Pancreas (tissue), 10 donors: ENCODE measurements at regions not wholly inside any gene's neighbourhood (a gene's known extent, or its start where the extent isn't known, plus 50 kb on each side); places are given as distances from the start of the nearest gene placed in this dataset.

Experiments
- ATAC-seq, 4 donors: fragments of 200-7000 bp; cut with Tn5 transposase; one replicate each; pipeline versions ENCODE4 v1.8.0 to v1.9.1; 2020; ENCODE audit warnings: mild to moderate bottlenecking in 4 of 4, moderate library complexity in 4 of 4
- DNase-seq, 6 donors: peaks; one replicate each; pipeline ENCODE4 v3.0.0-alpha.2; 2020
- FAIRE-seq: peaks from 2 replicates; lab custom pipeline; 2012; peaks lifted over from hg19 to GRCh38; lab: Jason Lieb, UNC
- H3K27ac ChIP-seq, 4 donors: fragments of 200-600 bp; sonication (generic); 1 replicate in 3 of 4; 2 replicates in 1 of 4; pipeline versions ENCODE4 v1.5.0 to v1.8.0; 2020
- H3K27me3 ChIP-seq, 4 donors: fragments of 200-600 bp; one replicate each; pipeline ENCODE4 v1.8.0; 2021
- H3K36me3 ChIP-seq, 3 donors: fragments of 200-600 bp; sonication (generic) in 1 of 3; one replicate each; pipeline versions ENCODE4 v1.5.0 to v1.8.0; 2020 to 2021
- H3K4me1 ChIP-seq, 3 donors: fragments of 200-600 bp; one replicate each; pipeline ENCODE4 v1.8.0; 2021
- H3K4me3 ChIP-seq, 4 donors: fragments of 200-600 bp; sonication (generic) in 2 of 4; one replicate each; pipeline versions ENCODE4 v1.5.0 to v1.8.0; 2020 to 2021
- H3K9me3 ChIP-seq, 4 donors: fragments of 200-600 bp; one replicate each; pipeline ENCODE4 v1.8.0; 2021
- WGBS, 2 donors: extraction: QIAGEN DNeasy Blood & Tissue Kit; methylation state at CpG; one replicate each; pipeline ENCODE4 v1.1.7; 2013; 5-methylcytosine and 5-hydroxymethylcytosine counted together
- intact Hi-C, 3 donors: fragments of 100-400 bp; cut with DNase I; formaldehyde crosslinking; loops; one replicate each; pipeline versions ENCODE4 v1.11.1 to v1.14.2; 2022
- TF ChIP-seq, protein P1 (sequence below), 4 donors: fragments of 200-600 bp; sonication (generic) in 3 of 4; IDR thresholded peaks; one replicate each; pipeline versions ENCODE4 v1.5.0 to v1.8.0; 2021; ENCODE audit warnings: antibody characterized with exemption in 4 of 4
- donor health status: healthy with polysubstance abuse.
- donor health status: DM: no; HTN: no; CAD: no; lungs with moderate emphysema.
- donor health status: DM: no; HTN: no; CAD: no.
- donor health status: control.
- donor health status: control.
- donor health status: Bipolar disorder and iron deficiency.
- donor health status: DM: yes; HTN: yes; CAD: no.
- donor health status: DM: no; HTN: no; CAD: no.
- donor health status: DM: no; HTN: no; CAD: no.
- donor health status: DM: yes; HTN: yes; CAD: no.

DNA sequence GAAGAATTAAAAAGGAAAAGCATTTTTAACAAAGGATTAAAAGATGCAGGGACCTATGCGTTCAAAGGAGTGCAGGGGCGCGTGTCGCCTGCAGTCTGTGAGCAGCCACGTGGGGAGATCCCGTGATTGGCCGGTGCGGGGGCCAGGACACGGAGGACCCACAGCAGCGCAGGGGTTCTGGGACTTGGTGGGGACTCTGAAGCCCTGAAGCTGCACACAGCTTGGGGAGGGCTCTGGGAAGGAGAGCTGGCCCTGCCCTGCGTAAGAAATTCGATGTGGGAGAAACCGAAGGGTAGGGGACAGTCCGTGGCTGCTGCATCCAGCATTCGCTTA, 268.1 kb downstream of the KLF6 start:
- H3K27me3 ChIP-seq = no peaks in the 10 kb centered on the region
- TF ChIP-seq, protein P1, sequence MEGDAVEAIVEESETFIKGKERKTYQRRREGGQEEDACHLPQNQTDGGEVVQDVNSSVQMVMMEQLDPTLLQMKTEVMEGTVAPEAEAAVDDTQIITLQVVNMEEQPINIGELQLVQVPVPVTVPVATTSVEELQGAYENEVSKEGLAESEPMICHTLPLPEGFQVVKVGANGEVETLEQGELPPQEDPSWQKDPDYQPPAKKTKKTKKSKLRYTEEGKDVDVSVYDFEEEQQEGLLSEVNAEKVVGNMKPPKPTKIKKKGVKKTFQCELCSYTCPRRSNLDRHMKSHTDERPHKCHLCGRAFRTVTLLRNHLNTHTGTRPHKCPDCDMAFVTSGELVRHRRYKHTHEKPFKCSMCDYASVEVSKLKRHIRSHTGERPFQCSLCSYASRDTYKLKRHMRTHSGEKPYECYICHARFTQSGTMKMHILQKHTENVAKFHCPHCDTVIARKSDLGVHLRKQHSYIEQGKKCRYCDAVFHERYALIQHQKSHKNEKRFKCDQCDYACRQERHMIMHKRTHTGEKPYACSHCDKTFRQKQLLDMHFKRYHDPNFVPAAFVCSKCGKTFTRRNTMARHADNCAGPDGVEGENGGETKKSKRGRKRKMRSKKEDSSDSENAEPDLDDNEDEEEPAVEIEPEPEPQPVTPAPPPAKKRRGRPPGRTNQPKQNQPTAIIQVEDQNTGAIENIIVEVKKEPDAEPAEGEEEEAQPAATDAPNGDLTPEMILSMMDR (IDR thresholded peaks at IDR 0.05) = no peak
- 83 to 88% methylated on average over 15 of the region's 15 CpGs for WGBS, 2 donors
- H3K36me3 ChIP-seq = no peaks in the 10 kb centered on the region
- no peak for FAIRE-seq
- no peaks in the 10 kb centered on the region for H3K9me3 ChIP-seq
- ATAC-seq = no peak
- DNase-seq = no peak
- no peaks in the 10 kb centered on the region for H3K4me1 ChIP-seq
- no peak overlapping the region for H3K4me3 ChIP-seq
- intact Hi-C loops = no loop called here
- H3K27ac ChIP-seq = no peak overlapping the region

DNA sequence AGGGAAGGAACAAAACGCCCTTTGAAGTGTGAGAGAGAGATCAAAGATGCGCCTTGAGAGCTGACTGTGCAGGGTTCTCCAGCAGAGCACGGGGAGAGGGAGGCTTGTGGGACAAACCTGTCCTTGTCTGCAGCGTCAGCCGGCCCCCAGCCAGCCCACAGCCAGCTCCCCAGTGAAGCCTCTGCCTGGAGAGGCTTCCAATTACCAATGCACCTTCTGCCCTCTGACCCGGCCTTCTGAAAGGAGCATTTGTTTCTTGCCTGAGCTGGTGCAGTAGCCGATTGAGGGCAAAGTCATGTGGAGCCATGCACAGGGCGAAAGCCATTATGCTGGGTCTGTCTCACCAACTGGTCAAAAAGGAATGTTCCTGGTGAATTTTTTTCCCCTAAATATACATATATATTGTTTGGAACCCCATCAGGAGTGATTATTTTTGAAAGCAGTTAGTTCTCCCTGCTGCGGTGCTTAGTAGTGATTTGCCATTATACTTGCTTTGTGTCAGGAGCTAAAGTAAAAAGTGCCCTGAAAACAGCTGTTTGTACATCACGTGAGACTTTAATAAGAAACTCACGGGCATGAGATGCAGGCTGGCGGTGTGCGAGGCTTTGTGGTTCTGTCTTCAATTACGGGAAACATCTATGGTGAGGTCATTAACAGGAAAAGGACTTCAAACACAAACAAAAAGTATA, 268.6 kb downstream of the KLF6 start:
- Histone ChIP-seq H3K4me3 (no peak overlapping the region), H3K36me3 (no peaks in the 10 kb centered on the region), H3K4me1 (no peaks in the 10 kb centered on the region), H3K27me3 (no peaks in the 10 kb centered on the region), H3K9me3 (no peaks in the 10 kb centered on the region), H3K27ac (no peak overlapping the region)
- no peak for ATAC-seq
- intact Hi-C loops = no loop called here
- TF ChIP-seq, protein P1 (IDR thresholded peaks at IDR 0.05) = no peak
- DNase-seq = no peak
- 49 to 57% methylated on average over 14 of the region's 14 CpGs for WGBS, 2 donors
- FAIRE-seq = no peak

DNA sequence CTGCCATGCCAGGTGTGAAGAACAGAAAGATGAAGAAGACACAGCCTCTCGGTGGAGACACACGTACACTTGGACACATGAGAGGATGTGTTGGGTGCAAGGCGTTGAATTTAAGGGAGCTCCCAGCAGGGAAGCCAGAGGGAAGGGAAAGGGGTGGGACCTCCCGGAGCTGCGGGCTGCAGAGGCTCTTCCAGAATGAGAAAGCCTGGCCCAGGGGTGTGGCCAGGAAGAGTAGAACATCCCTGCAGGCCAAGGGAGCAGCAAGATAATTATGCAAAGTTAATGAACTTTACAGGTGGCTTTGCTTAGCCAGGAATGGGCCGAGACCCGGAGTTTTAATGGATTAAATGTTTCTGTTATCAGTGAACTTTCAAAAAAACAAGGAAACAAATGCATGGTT, 270.3 kb downstream of the KLF6 start:
- intact Hi-C loops = no loop called here
- no peaks in the 10 kb centered on the region for H3K9me3 ChIP-seq
- no peak overlapping the region for H3K4me3 ChIP-seq
- ATAC-seq (no peak), DNase-seq (no peak), FAIRE-seq (no peak)
- TF ChIP-seq, protein P1 (IDR thresholded peaks at IDR 0.05) = no peak
- H3K4me1 ChIP-seq = no peaks in the 10 kb centered on the region
- H3K36me3 ChIP-seq = no peaks in the 10 kb centered on the region
- no peak overlapping the region for H3K27ac ChIP-seq
- WGBS, 2 donors = 58 to 73% methylated on average over 7 of the region's 7 CpGs
- H3K27me3 ChIP-seq = no peaks in the 10 kb centered on the region

DNA sequence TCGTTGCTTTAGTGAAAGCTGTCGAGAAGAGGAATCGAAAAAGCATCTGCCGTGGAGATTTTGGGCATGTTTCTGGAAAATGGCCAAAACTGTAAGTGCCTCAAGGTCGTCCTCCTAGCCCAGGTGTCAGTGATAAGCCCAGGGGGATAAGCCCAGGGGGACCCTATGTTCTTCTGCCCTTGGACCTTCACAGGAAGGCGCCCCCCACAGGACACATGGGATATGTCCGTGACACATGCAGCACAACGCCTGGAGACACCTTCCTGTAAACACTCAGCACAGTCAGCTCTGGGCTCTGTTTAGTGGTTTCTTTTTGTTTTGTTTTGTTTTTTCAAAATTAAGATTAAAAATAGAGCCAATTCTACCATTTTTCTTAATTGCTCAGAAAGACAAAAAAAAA, 272.7 kb downstream of the KLF6 start:
- ATAC-seq = no peak
- TF ChIP-seq, protein P1 (IDR thresholded peaks at IDR 0.05) = no peak
- intact Hi-C loops = no loop called here
- no peak for DNase-seq
- no peak overlapping the region for H3K27ac ChIP-seq
- no peaks in the 10 kb centered on the region for H3K27me3 ChIP-seq
- no peak overlapping the region for H3K4me3 ChIP-seq
- 62 to 68% methylated on average over 8 of the region's 8 CpGs for WGBS, 2 donors
- H3K9me3 ChIP-seq = no peaks in the 10 kb centered on the region
- H3K4me1 ChIP-seq = no peaks in the 10 kb centered on the region
- FAIRE-seq = no peak
- H3K36me3 ChIP-seq = no peaks in the 10 kb centered on the region

DNA sequence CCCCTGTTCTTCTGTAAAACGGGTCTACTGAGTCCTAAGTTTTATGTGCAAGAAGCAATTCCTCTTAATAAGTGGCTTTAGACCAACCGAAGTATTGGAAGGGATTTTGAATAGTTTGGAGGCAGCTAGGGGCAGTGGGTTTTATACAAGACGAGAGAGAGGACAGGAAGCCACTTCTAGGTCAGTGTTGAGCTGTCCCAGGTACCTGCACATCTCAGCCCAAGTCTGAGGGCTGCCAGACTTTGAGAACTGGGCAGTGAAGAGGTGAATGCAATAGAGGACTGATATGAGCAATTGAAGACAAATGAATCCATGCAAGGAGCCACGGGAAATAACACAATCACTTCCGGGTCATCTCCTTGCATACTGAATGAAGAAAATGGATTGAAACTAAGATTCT, 273.5 kb downstream of the KLF6 start:
- FAIRE-seq (no peak), ATAC-seq (no peak), DNase-seq (no peak)
- intact Hi-C loops = no loop called here
- TF ChIP-seq, protein P1 (IDR thresholded peaks at IDR 0.05) = no peak
- Histone ChIP-seq H3K36me3 (no peaks in the 10 kb centered on the region), H3K27me3 (no peaks in the 10 kb centered on the region), H3K4me3 (no peak overlapping the region), H3K9me3 (no peaks in the 10 kb centered on the region), H3K27ac (no peak overlapping the region), H3K4me1 (no peaks in the 10 kb centered on the region)
- 57 to 64% methylated on average over 5 of the region's 5 CpGs for WGBS, 2 donors
